ENCODE measurements at regions not wholly inside any gene's neighbourhood (a gene's known extent, or its start where the extent isn't known, plus 50 kb on each side); places are given as distances from the start of the nearest gene placed in this dataset.

DNA sequence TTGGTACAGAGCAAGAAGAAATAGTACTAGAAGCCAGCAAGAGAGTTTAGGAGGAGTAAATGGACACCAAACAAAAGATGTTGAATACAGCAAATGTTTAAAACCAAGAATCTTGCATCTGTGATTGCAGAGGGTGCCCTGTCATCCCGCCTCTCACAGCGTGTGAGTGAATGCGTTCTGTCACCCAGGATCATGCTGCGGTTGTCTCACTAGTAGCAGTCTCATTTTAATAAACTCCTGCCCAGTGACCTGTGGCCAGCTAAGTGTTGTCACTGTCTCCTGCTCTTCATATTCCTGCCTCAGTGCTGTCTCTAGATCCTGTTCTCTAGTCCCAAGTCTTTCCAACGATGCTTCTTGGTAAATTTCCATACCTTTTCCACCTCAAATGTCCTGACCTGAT, 584.6 kb downstream of the MCTP2 start:
- Histone ChIP-seq H3K27ac (no peak overlapping the region), H3K36me3 (no peaks in the 10 kb centered on the region), H3K4me3 (no peak overlapping the region), H3K4me1 (no peaks in the 10 kb centered on the region), H3K27me3 (no peaks in the 10 kb centered on the region), H3K9me3 (no peaks in the 10 kb centered on the region)
- WGBS: 87% methylated on average over 5 of the region's 5 CpGs
- no peak for DNase-seq (ENCODE audit: low spot score in 2 of 2)
- TF ChIP-seq POLR2A (IDR thresholded peaks at IDR 0.05) (no peak), EP300 (IDR thresholded peaks at IDR 0.05) (no peak), POLR2AphosphoS5 (IDR thresholded peaks at IDR 0.05) (no peak)
- TF ChIP-seq, protein P1, sequence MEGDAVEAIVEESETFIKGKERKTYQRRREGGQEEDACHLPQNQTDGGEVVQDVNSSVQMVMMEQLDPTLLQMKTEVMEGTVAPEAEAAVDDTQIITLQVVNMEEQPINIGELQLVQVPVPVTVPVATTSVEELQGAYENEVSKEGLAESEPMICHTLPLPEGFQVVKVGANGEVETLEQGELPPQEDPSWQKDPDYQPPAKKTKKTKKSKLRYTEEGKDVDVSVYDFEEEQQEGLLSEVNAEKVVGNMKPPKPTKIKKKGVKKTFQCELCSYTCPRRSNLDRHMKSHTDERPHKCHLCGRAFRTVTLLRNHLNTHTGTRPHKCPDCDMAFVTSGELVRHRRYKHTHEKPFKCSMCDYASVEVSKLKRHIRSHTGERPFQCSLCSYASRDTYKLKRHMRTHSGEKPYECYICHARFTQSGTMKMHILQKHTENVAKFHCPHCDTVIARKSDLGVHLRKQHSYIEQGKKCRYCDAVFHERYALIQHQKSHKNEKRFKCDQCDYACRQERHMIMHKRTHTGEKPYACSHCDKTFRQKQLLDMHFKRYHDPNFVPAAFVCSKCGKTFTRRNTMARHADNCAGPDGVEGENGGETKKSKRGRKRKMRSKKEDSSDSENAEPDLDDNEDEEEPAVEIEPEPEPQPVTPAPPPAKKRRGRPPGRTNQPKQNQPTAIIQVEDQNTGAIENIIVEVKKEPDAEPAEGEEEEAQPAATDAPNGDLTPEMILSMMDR (IDR thresholded peaks at IDR 0.05): no peak

DNA sequence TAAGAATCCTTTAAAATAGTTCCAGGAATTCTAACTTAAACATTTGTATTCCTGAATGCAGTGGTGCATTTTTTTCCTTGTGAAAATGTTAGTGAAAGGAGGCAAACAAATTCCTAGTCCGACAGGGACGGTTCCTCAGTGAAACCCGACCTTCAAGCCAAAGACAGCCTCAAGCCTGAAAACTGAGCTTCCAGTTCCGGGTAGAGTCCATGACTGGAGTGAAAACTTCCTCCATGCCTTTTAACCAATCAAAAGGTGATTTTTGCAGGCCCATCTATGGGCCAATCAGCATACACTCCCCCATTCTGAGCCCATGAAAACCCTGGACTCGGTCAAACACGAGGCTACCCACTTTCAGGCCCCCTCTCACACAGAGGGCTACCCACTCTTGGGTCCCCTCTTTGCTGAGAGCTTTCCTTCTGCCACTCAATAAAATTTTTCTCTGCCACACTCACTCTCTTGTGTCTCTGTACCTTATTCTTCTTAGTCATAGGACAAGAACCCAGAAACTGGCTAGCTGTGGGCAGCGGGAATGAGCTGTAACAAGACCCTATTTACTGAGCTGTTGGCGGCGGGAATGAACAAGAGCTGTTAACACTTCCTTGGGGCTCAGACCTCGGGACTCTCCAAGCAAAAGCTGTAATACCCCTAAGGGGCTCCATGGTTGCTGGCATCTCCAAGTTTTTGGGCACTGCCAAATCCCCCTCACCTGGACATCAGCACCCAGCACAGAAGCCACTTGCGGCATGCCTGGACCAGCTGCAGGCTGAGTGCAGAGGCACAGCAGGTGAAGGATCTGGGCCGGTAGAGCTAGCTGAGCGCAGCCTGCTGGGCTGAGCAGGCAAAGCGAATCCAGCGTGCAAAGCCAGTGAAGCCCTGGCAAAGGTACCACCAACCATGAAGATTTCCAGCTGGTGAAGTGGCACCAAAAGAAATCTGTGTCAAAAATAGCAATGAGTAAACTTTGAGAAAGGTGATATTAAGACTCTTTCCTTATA, 598.8 kb downstream of the MCTP2 start:
- no peak overlapping the region for H3K4me3 ChIP-seq
- H3K4me1 ChIP-seq: no peaks in the 10 kb centered on the region
- H3K27me3 ChIP-seq: no peaks in the 10 kb centered on the region
- WGBS: 91% methylated on average over 15 of the region's 15 CpGs
- no peak overlapping the region for H3K27ac ChIP-seq
- DNase-seq (ENCODE audit: low spot score in 2 of 2): no peak
- H3K36me3 ChIP-seq: no peaks in the 10 kb centered on the region
- TF ChIP-seq POLR2AphosphoS5 (IDR thresholded peaks at IDR 0.05): no peak
- H3K9me3 ChIP-seq: no peaks in the 10 kb centered on the region

DNA sequence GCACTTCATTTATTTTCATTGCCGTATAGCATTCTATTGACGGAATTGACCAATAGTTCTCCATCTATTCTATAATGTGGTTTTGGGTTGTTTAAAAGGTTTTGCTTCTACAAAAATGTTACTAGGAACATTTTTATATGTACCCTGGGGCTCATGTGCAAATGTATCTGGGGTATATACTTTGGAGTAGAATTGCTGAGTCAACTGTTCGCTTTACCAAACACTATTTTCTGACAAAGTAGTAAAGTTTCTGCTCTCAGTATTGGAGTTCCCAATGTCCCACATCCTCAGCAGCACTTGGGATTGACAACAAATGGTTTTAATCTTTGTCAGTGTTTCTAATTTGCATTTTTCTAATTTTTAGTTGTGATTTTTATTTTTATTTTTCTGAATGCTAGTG, 602.6 kb downstream of the MCTP2 start:
- no peaks in the 10 kb centered on the region for H3K4me1 ChIP-seq
- no peaks in the 10 kb centered on the region for H3K27me3 ChIP-seq
- no peak overlapping the region for H3K27ac ChIP-seq
- no peak for DNase-seq (ENCODE audit: low spot score in 2 of 2)
- H3K9me3 ChIP-seq: no peaks in the 10 kb centered on the region
- 95% methylated on average over 3 of the region's 3 CpGs for WGBS
- H3K4me3 ChIP-seq: no peak overlapping the region
- H3K36me3 ChIP-seq: no peaks in the 10 kb centered on the region
- TF ChIP-seq EP300 (IDR thresholded peaks at IDR 0.05): no peak
- TF ChIP-seq, protein P1 (IDR thresholded peaks at IDR 0.05): no peak
- TF ChIP-seq POLR2A (IDR thresholded peaks at IDR 0.05): no peak
- no peak for TF ChIP-seq POLR2AphosphoS5 (IDR thresholded peaks at IDR 0.05)

DNA sequence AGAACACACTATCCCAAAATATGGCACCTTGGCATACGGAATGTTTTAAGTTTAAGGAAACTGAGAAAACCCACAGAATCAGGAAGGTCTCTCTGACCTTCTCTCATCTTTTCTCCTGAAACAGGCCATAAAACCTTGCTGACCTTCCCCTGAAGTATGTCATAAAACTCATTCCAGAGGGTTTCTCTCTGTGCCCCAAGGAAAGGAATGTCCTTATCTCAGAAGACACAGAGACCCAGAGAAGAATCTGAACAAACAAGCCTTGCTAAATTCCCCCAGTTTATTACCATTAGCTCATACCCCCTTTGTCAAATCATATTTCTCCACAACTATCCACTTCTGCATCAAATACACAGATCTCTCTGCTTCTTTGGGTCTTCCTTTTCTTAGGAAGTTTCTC, 603.1 kb downstream of the MCTP2 start:
- WGBS: 67% methylated on average over 1 of the region's 1 CpG
- TF ChIP-seq POLR2A (IDR thresholded peaks at IDR 0.05): no peak
- TF ChIP-seq, protein P1 (IDR thresholded peaks at IDR 0.05): no peak
- no peak for TF ChIP-seq POLR2AphosphoS5 (IDR thresholded peaks at IDR 0.05)
- no peak for TF ChIP-seq EP300 (IDR thresholded peaks at IDR 0.05)
- H3K36me3 ChIP-seq: no peaks in the 10 kb centered on the region
- no peaks in the 10 kb centered on the region for H3K9me3 ChIP-seq
- H3K4me1 ChIP-seq: no peaks in the 10 kb centered on the region
- no peak overlapping the region for H3K4me3 ChIP-seq
- no peak overlapping the region for H3K27ac ChIP-seq
- H3K27me3 ChIP-seq: no peaks in the 10 kb centered on the region
- no peak for DNase-seq (ENCODE audit: low spot score in 2 of 2)

DNA sequence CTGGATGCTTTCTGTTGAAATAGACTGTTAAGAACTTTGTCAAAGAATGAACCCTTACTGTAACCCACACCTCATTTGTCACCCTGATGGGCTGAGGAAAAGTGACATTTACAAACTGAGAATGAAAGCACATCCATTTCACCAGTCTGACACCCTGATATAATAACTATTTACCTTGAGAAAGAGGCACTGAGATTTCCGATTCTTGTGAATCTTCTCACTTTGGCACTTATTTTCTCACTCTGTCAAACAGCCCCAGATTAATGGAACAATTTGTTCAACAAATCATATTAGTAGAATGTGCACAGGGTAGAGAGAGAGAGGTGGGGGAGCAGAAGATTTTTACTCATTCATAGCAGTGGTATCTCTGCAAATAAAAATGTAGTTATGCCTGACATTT, 606.9 kb downstream of the MCTP2 start:
- no peak for DNase-seq (ENCODE audit: low spot score in 2 of 2)
- WGBS: 66% methylated on average over 1 of the region's 1 CpG

More for the DNA sequence above, 606.9 kb downstream of the MCTP2 start:
- no peaks in the 10 kb centered on the region for H3K4me1 ChIP-seq
- no peak for TF ChIP-seq EP300 (IDR thresholded peaks at IDR 0.05)
- TF ChIP-seq POLR2AphosphoS5 (IDR thresholded peaks at IDR 0.05): no peak
- no peak overlapping the region for H3K4me3 ChIP-seq
- no peak overlapping the region for H3K27ac ChIP-seq
- H3K36me3 ChIP-seq: no peaks in the 10 kb centered on the region
- H3K9me3 ChIP-seq: no peaks in the 10 kb centered on the region
- H3K27me3 ChIP-seq: no peaks in the 10 kb centered on the region

All from suprapubic skin (tissue), 4 donors.